ENCODE measurements at regions not wholly inside any gene's neighbourhood (a gene's known extent, or its start where the extent isn't known, plus 50 kb on each side); places are given as distances from the start of the nearest gene placed in this dataset.
"Not testable (repeated sequence)": the region's sequence is repeated elsewhere in the genome, so short reads cannot be mapped to it uniquely, and the experiment has no call there.

- no peak for TF ChIP-seq CTCF (IDR thresholded peaks at IDR 0.05)
- H3K27me3 ChIP-seq: no peaks in the 10 kb centered on the region
- H3K4me1 ChIP-seq: peaks cover 0 to 10% (median 9%) of the 10 kb centered on the region in 3 donors
- H3K27ac ChIP-seq: no peak overlapping the region
- DNase-seq (no peak), FAIRE-seq (no peak), ATAC-seq (no peak)
- no peak overlapping the region for H3K4me3 ChIP-seq
- intact Hi-C loops (cut with DNase I): no loop called here
- no peaks in the 10 kb centered on the region for H3K9me3 ChIP-seq
- no peaks in the 10 kb centered on the region for H3K36me3 ChIP-seq
Observed at GRCh38 chr13:50425772-50426171, 410.5 kb downstream of the KCNRG start.

GRCh38 chr13:50426927-50427326 lies 411.7 kb downstream of the KCNRG start:
- FAIRE-seq (no peak), ATAC-seq (peak in 2 of 4 donors; percentile 69 to 74)
- H3K9me3 ChIP-seq: no peaks in the 10 kb centered on the region

GRCh38 chr13:50427511-50427910 lies 412.3 kb downstream of the KCNRG start:
- FAIRE-seq; H3K4me1 ChIP-seq; DNase-seq; H3K27me3 ChIP-seq; H3K36me3 ChIP-seq; H3K9me3 ChIP-seq; H3K4me3 ChIP-seq; ATAC-seq; intact Hi-C loops (cut with DNase I); H3K27ac ChIP-seq: not testable (repeated sequence)
- 93 to 95% methylated on average over 9 of the region's 9 CpGs for WGBS, 2 donors

More at GRCh38 chr13:50426927-50427326, 411.7 kb downstream of the KCNRG start:
- H3K27ac ChIP-seq: no peak overlapping the region
- H3K4me3 ChIP-seq: no peak overlapping the region
- H3K36me3 ChIP-seq: no peaks in the 10 kb centered on the region
- peaks cover 0 to 6% (median 1%) of the 10 kb centered on the region in 3 donors for H3K4me1 ChIP-seq
- intact Hi-C loops (cut with DNase I): no loop called here
- no peak for TF ChIP-seq CTCF (IDR thresholded peaks at IDR 0.05)
- H3K27me3 ChIP-seq: no peaks in the 10 kb centered on the region
- DNase-seq: peak in 2 of 6 donors; percentile 14 to 19

- no peaks in the 10 kb centered on the region for H3K36me3 ChIP-seq
- H3K27me3 ChIP-seq: no peaks in the 10 kb centered on the region
- TF ChIP-seq CTCF (IDR thresholded peaks at IDR 0.05): no peak
- no peaks in the 10 kb centered on the region for H3K9me3 ChIP-seq
- H3K27ac ChIP-seq: no peak overlapping the region
- no peak for FAIRE-seq
- intact Hi-C loops (cut with DNase I): no loop called here
- no peak for ATAC-seq
- H3K4me1 ChIP-seq: no peaks in the 10 kb centered on the region
- 64 to 66% methylated on average over 1 of the region's 1 CpG for WGBS, 2 donors
- H3K4me3 ChIP-seq: no peak overlapping the region
- DNase-seq: no peak
Observed at GRCh38 chr13:50428183-50428877, 413.1 kb downstream of the KCNRG start.

- 92 to 98% methylated on average over 2 of the region's 2 CpGs for WGBS, 2 donors
- Histone ChIP-seq H3K27ac (no peak overlapping the region), H3K9me3 (no peaks in the 10 kb centered on the region), H3K4me3 (no peak overlapping the region), H3K4me1 (no peaks in the 10 kb centered on the region), H3K27me3 (no peaks in the 10 kb centered on the region), H3K36me3 (no peaks in the 10 kb centered on the region)
- DNase-seq (no peak), ATAC-seq (no peak), FAIRE-seq (no peak)
- no peak for TF ChIP-seq CTCF (IDR thresholded peaks at IDR 0.05)
- intact Hi-C loops (cut with DNase I): no loop called here
Observed at GRCh38 chr13:50435011-50435410, 408.5 kb downstream of the DLEU7 start.

All from pancreas (tissue), 10 donors.